Hypothalamus (tissue), 51 donors: ENCODE measurements at regions not wholly inside any gene's neighbourhood (a gene's known extent, or its start where the extent isn't known, plus 50 kb on each side); places are given as distances from the start of the nearest gene placed in this dataset.

Experiments
- DNase-seq, 51 donors: peaks; one replicate each; lab custom pipeline; 2025; lab: John Stamatoyannopoulos, UW

DNA sequence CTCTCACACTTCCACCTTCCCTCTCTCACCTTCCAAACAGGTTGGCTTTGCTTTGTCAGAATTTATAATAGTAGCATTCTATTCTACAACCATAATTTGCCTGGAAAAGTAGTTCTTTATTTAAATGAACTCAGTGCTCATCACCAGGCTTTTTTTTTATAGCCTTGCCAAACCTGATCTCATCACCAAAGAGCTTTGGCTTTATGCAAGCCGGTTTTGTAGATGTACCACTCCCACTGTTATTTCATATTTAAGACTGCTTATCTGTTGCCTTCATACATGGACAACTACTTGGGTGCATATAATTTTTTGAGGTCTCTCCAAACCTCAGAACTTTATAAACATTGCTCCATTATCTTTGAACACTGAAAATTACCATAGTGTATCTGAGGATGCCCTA lies 246.1 kb upstream of the PPP2R3A start:
- DNase-seq: no peak

DNA sequence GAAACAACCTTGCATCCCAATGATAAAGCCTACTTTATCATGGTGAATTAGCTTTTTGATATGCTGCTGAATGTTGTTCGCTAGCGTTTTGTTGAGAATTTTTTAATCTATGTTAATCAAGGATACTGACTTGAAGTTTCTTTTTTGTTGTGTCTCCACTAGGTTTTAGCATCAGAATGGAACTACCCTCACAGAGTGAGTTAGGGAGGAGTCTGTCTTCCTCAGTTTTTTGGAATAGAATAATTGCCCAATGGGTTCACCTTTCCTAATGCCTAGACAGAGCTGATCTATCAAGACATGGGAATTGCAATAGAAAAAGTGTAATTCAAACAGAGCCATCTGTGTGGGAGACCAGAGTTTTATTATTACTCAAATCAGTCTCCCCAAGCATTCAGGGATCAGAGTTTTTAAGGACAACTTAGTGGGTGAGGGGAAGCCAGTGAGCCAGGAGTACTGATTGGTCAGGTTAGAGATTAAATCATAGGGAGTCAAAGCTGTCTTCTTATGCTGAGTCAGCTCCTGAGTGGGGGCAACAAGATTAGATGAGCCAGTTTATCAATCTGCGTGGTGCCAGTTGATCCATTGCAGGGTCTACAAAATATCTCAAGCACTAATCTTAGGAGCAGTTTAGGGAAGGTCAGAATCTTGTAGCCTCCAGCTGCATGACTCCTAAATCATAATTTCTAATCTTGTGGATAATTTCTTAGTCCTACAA lies 237.4 kb upstream of the PPP2R3A start:
- no peak for DNase-seq

DNA sequence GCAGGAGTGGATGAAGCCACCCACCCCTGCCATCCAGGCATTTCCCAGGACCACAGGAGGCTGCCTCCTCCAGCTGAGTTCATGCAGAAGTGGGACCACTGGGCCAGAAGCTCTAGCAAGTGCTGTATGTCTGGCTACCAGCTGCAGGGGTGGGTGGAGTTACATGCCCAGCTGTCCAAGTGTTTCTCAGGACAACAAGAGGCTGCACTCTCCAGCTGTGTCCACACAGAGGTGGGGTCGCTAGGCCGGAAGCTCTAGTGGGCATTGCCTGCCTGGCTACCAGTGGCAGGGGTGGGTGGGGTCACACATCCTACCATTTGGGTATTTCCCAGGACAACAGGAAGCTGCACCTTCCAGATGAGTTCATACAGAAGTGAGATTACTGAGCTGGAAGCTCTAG lies 234.0 kb upstream of the PPP2R3A start:
- no peak for DNase-seq

DNA sequence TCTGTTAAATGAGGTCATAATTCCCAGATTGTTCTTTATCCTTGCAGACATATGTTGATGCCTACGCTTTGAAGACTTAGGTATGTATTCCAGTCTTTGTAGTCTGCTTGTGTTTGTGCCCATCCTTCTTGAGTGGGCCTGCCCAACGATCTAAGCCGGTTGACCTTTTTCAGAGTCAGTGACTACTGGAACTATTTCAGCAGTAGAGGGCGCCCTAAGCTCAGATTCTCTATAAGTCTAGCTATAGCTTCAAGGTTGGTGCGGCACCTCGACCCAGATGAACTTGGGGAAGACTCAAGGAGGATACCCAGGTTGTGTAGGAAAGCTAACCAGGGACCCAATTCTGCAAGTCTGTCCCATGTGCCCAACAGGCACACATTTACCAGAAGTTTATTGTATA lies 228.8 kb upstream of the PPP2R3A start:
- DNase-seq: no peak

DNA sequence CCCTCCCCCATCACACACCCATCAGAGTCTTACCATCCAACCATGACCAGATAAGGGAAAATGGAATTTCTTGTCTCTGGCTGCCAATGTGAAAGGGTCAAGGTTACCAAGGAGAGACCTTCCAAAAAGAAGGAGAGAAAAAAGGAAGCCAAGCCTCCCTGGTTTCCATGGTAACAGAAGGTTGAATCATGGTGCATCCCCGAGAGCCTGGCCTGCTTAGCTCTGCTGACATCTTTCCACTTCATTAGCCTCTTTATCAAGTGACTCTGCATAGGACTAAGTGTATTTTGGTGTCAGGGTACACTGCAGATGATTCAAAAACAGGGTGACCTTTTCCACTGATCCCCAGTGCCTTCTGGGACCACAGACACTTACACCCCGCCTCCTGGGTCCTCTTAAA lies 225.7 kb upstream of the PPP2R3A start:
- peak in 2 of 51 donors; percentile 6 to 7 for DNase-seq

DNA sequence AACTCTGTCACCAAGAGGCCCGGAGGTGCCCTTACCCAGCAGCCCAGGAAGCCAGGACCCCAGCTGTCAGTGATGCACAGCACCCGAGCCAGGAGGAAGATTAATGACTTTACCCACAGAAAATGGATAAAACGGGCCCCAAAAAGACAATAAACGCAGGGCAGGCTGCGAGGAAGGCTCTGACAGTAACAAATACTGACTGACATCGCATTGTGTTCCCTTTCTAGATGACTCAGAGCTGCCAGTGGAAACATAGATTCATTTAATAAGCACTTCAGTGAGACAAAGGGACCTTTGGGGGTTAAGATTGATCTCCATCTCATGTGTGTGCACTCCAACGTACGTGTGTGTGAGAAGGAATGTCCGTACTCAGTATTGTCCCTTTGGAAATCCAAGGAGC lies 225.3 kb upstream of the PPP2R3A start:
- DNase-seq: no peak

DNA sequence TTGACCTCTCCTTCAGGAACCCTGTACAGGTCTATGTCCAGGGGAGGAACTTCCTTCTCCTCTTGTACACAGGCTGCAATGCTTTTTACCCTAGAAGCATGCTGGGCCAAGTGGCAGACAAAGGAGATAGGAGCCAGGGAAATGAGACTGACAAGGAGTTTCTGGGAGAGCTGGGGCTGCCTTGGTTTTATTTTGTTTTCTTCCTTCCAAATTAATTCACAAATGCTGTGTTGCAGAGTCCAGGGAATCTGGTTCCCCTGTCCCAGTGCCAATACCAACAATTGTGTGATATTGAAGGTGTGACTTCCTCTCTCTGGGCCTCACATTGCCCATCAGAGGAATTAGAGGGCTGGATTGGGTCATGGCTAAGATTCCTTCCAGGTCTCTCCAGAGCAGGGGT lies 224.8 kb upstream of the PPP2R3A start:
- no peak for DNase-seq

DNA sequence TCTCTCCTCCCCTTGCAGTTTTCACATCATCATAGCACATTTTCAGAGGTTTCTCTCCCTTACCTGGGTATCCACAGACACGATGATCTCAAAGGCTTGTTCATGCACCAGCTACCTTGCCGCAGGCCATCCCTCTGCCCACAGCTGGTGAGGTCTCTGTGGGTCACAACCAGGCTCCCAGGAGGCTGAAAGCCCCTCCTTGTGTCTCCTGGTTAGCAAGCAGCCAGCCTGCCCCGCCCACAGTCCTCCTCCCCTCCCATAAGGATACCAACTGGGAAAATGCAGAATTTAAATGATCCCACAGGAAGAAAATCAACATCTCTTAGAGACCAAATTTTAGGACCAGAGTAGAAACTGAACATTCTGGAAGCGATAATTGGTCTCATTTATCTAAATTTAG lies 213.5 kb upstream of the PPP2R3A start:
- DNase-seq: no peak

DNA sequence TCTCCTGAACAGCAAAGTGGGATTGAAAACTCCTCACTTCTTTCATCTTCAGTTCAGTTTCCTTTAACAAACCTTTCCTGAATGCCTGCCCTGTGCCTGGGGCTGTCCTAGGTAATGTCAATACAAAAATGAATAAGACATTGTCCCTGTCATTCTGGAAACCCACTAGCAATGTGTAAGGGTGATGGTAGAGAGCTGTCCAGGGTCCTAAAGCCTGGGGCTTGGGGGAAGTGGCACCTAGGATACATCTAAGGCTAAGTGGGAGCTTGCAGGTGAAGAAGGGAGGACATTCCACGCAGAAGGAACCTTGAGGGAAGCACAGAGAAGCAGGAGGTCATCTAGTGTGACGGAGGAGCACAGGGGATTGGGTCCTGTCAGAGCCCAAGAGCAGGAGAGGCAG lies 212.7 kb upstream of the PPP2R3A start:
- DNase-seq: no peak

DNA sequence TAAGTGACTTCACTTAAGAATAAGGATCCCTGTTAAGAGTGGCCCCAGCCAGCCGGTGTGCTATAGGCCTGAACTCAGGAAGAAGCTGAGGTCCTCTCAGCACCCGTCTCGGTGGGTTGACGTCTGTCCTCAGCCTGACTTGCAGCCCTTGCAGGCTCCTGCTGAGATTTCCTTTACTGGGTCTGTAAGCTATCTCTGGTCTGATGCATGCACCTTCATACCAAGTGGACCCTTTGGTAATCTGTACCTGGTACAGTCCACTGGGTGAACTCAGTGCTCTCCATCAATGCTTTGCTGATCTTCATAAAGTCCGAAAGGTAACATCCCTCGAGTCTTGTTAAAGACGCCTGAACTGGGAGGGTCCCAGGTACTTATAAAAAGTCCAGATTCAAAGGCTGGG lies 212.0 kb upstream of the PPP2R3A start:
- DNase-seq: no peak

DNA sequence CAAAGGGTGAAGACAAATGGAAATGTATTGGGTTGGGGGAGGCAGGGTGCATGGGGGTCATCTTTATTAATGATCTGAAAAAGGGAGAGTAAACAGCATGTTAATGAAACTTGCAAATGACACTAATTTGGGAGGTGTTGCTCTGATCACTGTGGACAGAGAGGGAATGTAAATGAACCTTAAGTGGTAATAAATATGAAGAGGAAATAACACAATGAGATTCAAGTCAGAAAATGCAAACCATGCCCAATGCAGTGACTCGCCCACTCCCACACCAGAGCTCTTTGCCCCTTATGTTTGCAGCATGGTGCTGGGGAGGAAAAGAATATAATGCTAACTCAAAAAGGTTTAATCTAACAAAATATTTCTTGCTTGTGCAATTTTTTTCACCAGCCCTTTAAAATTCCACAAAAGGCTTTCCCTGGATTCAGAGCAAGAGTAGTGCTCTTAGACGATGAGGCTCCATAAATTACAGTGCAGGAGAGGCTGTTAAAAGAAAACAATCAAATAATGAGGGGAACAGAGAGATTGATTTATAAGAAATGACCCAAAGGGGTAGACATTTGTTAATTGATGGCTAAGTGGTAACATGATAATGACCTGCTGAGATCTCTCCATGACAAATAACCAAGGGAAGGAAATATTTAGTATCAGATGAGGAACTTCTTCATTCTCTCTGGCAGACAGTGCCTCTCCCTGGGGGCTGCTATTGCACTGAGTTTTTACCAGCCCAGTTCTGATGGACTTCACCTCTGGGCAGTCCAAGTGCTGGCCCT lies 210.0 kb upstream of the PPP2R3A start:
- DNase-seq: no peak

DNA sequence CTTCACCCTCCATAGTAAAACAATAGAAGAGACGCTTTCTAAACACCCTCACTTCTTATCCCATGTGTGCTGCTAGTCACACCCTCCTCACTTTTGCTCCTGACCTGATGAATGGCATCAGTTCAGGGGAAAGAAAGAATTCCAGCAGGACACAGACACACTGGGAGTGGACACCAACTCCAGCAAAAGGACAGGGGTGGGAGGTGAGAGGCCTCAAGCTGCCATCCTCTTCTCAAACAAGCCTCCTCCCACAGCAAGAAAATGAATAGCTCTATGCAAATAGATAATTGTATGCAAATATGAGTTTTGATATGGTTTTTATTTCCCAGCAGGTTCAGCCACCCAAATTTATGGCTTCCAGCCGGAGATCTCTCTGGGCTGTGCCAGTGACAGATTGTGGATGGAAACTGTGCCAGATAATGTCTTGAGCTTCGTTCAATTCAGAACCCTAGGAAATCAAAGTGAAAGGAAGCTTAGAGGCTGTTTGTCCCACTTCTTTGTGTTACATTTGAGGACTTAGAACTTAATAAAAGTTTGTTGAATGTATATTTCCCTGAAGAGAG lies 209.3 kb upstream of the PPP2R3A start:
- no peak for DNase-seq

DNA sequence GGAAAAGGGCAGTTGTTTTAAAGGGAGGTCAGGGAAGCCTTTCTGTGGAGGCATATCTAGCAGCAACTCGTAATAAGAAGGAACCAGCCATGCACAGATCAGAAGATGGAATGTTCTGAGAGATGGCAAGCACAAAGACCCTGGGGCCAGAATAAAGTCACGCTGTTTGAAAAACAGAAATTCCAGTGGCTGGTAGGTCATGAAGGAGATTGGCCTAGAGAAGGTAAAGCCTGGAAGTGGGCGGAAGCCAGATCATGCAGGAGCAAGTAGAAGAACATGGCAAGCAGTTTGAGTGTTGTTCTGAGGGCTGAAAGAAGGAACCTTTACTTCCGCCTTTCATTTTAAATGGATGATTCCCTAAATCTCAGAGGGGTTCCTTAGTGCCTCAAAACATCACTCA lies 208.1 kb upstream of the PPP2R3A start:
- DNase-seq: no peak

DNA sequence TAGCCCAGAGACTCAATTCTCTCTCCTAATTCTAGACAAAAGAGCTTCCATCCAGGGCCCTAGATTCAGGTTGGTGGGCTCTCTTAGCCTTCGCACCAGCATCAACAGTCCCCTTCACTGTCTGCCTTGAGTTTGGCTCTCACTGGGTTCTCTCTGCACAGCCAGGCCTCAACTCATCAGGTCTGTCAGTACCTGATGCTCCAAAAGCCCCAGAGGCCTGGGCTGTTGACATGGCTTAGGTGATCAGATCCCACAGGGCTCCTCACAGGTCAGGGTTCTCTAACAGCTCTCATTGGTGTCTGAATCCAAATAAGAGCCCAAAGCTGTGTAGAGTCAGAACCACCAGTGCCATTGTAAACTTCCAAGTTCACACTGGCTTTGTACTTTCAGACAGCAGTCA lies 206.6 kb upstream of the PPP2R3A start:
- DNase-seq: no peak

DNA sequence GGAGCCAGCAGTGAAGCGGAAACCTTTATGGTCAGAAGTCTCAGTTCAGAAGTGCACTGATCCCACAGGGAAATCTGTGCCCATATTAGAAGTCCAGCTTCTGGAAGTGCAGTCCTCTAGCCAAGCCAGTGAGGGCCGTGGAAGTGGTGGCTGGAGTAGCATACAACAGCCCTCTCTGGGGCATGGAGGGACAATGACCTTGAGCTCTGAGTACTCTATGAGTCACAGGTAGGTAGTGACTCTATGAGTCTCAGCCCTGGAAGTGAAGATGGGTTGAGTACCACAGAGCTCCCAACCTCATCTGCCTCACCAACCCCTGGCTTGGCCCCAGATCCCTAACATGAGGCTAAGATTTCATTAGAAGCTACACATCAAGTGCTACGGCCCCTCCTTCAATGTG lies 205.9 kb upstream of the PPP2R3A start:
- no peak for DNase-seq

DNA sequence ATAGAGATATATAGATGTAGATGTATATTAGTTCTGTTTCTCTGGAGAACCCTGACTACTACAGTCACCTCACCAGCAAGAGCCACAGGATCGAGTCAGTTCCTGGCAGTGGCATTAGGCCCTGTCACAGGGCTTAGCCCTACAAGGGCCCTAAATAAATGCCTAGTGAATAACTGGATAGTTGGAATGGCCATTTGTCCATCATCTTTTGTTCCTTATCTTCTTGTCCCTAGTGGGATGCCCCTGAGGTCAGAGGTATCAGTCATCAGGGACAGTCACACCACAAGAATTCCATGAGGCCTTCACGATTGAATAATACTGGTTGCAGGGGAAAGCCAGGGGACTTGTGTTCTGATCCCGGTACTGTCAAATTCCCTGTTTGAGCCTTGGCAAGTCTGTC lies 204.9 kb upstream of the PPP2R3A start:
- DNase-seq: no peak

DNA sequence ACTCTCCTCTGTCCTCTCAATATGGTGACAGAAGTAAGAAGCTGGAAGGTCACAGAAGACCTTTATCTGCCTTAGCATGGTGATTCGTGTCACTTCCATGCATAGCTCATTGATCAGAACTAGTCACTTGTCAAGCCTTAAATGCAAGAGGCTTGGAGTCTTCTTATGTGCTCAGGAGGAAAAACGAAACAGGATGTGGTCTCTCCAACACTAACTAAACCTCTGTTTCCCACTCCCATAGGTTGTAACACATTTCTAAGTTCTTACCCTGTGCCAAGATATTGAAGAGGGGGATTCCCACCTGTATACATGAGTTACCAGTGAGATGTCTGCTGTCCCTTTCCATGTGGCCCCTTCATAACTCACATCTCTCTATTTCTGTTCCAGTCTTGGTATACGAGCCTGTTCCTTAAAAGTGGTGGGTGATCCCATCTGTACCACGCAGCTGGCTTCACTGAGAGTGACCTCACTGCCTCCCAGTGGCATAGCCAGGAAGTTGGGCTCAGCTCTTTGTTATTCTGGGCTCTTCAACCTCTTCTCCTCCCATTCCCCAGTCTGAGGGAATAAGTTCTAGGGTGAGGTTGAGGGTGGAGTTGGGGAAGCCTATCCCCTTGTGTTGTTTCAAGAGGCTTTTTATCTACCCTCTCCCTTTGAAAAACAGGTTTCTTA lies 203.2 kb upstream of the PPP2R3A start:
- no peak for DNase-seq

DNA sequence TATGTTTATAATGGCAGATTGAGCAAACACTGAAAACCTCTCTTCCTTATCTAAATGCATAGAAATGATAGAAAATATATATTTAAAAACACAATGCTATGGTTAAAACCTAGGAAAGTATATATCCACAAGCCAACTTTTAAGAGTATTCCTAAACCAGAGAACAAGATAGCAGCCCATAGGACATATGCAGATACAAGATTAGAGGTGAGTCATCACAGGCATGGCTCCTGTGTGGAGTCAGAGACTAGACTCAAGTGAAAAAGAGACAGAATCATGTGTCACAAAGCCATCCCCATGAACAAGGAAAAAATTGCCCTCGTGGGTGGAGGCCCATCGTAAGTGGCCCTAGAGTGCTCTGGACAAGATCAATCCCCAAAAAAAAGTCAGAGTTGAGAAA lies 199.4 kb upstream of the PPP2R3A start:
- no peak for DNase-seq

DNA sequence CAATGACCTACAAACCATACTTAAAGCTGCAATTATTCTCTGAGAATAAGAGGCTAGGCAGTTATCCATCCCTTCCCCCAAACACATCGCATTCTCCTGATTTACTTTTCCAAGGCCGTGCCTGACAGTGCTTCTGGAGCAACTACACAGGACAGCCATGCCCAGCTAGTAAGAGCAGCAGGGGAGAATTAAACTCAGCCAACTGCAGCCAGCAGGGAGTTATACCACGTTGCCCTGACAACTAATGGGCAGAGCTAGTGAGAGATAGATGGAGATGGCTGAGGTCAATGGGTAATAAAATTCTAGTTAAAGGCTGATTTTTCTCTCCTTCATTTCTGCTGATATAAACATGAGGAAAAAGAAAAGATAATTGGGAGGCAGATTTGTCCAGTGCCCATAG lies 193.8 kb upstream of the PPP2R3A start:
- DNase-seq: peak in 2 of 51 donors; percentile 4 to 5

DNA sequence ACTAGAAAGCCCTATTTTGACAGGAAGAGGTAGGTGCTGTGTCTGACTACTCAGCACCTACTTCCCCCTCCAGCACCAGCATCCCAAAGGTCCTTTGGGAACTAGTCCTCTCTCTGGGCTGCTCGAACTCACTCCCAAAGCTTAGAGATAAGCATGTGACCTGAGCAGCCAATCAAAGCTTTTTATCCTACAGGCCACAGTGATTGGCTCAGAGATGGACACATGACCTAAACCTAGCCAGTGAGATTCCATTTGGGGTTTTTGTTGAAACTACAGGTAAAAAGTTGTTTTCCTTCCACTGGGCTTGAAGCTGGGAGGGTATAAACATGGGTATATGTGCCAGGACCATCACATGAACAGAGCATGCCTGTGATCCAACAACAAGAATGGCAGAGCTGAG lies 186.5 kb upstream of the PPP2R3A start:
- no peak for DNase-seq

DNA sequence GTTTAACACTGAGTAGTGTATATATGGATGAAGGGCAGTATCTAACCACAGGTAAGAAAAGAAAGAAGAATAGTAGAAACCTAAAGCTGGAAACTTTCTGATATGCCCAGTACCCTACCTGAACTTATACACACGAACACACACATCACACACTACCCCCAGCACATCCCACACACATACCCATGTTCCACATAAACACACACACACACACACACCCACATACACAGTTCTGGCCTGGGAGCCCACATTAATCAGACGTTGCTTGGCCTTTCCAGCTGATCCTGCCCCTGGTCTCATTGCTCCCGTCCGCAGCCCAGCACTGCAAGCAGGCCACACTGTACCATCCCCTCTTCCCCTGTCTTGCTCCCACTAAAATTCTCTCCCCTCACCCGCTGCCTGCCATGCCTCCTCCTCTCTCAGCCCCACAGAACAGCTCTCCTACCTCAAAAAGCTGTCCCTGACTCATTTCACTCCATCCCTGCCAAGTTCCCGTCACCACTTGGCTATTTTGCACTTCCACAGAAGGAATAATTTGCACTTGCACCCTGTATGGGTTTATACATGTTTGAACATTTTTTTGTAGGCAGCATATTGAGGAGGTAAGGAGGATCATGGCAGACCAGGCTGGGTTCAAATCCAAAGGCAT lies 185.8 kb upstream of the PPP2R3A start:
- DNase-seq: peak in 1 of 51 donors; percentile 40
